Fibroblast of skin of right biceps (primary cell): ENCODE measurements at regions not wholly inside any gene's neighbourhood (a gene's known extent, or its start where the extent isn't known, plus 50 kb on each side); places are given as distances from the start of the nearest gene placed in this dataset.

Experiments used
- DNase-seq: peaks from one replicate; pipeline ENCODE4 v3.0.0-alpha.2; 2013

- DNase-seq: no peak
Observed at GRCh38 chr2:120902592-120902991, 166.9 kb downstream of the GLI2 start.

- DNase-seq: no peak
Observed at GRCh38 chr2:120904379-120904778, 168.7 kb downstream of the GLI2 start.

- no peak for DNase-seq
Observed at GRCh38 chr2:120904830-120905234, 169.2 kb downstream of the GLI2 start.

GRCh38 chr2:120905298-120905697 lies 169.6 kb downstream of the GLI2 start:
- DNase-seq: no peak

- DNase-seq: no peak
Observed at GRCh38 chr2:120905824-120906571, 170.3 kb downstream of the GLI2 start.

GRCh38 chr2:120906914-120907313 lies 171.2 kb downstream of the GLI2 start:
- DNase-seq: no peak

GRCh38 chr2:120907822-120908221 lies 172.2 kb downstream of the GLI2 start:
- no peak for DNase-seq

- peak; percentile 54 for DNase-seq
Observed at GRCh38 chr2:120908314-120908975, 172.8 kb downstream of the GLI2 start.

- no peak for DNase-seq
Observed at GRCh38 chr2:120909102-120909501, 173.4 kb downstream of the GLI2 start.

GRCh38 chr2:120910164-120910563 lies 174.5 kb downstream of the GLI2 start:
- no peak for DNase-seq

- peak; percentile 54 for DNase-seq
Observed at GRCh38 chr2:120910956-120911951, 175.6 kb downstream of the GLI2 start.

GRCh38 chr2:120912101-120912985 lies 176.7 kb downstream of the GLI2 start:
- DNase-seq: no peak

GRCh38 chr2:120913972-120914838 lies 178.5 kb downstream of the GLI2 start:
- DNase-seq: no peak

GRCh38 chr2:120914839-120915521 lies 179.3 kb downstream of the GLI2 start:
- peak; percentile 94 for DNase-seq

GRCh38 chr2:120915670-120916069 lies 180.0 kb downstream of the GLI2 start:
- peak; percentile 42 for DNase-seq

GRCh38 chr2:120916446-120916845 lies 180.8 kb downstream of the GLI2 start:
- no peak for DNase-seq

GRCh38 chr2:120917886-120918285 lies 182.2 kb downstream of the GLI2 start:
- DNase-seq: peak; percentile 38

GRCh38 chr2:120919216-120919615 lies 183.5 kb downstream of the GLI2 start:
- no peak for DNase-seq

- peak; percentile 75 for DNase-seq
Observed at GRCh38 chr2:120919771-120920453, 184.2 kb downstream of the GLI2 start.
